ENCODE measurements at regions not wholly inside any gene's neighbourhood (a gene's known extent, or its start where the extent isn't known, plus 50 kb on each side); places are given as distances from the start of the nearest gene placed in this dataset.

DNA sequence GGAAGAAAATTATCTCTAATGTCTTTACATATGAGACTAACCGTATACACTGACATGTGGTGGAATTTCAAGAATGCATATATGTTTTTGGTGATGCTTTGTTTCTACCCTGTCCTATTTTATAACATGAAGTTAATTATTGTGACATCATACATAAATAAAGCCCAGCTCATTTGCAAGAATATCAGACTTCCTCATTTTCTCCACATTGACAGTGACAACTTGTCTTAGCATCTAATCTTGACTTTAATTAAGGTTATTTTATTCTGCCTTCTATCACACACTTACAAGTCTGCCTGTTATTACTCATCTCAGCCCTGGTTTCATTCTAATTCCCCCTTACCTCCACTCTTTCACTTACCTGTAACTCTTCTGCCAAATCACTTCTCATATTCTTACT, 140.6 kb upstream of the STARD13 start:
- TF ChIP-seq, protein P1, sequence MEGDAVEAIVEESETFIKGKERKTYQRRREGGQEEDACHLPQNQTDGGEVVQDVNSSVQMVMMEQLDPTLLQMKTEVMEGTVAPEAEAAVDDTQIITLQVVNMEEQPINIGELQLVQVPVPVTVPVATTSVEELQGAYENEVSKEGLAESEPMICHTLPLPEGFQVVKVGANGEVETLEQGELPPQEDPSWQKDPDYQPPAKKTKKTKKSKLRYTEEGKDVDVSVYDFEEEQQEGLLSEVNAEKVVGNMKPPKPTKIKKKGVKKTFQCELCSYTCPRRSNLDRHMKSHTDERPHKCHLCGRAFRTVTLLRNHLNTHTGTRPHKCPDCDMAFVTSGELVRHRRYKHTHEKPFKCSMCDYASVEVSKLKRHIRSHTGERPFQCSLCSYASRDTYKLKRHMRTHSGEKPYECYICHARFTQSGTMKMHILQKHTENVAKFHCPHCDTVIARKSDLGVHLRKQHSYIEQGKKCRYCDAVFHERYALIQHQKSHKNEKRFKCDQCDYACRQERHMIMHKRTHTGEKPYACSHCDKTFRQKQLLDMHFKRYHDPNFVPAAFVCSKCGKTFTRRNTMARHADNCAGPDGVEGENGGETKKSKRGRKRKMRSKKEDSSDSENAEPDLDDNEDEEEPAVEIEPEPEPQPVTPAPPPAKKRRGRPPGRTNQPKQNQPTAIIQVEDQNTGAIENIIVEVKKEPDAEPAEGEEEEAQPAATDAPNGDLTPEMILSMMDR (IDR thresholded peaks at IDR 0.05; ENCODE audit: borderline replicate concordance, control extremely low read depth, extremely low read depth, insufficient read depth, missing control alignments): no peak
- in situ Hi-C loops (cut with MboI; ENCODE audit: low sequenced_read_pairs, unreplicated experiment): no loop called here
- no peak for DNase-seq (ENCODE audit: low spot score)

DNA sequence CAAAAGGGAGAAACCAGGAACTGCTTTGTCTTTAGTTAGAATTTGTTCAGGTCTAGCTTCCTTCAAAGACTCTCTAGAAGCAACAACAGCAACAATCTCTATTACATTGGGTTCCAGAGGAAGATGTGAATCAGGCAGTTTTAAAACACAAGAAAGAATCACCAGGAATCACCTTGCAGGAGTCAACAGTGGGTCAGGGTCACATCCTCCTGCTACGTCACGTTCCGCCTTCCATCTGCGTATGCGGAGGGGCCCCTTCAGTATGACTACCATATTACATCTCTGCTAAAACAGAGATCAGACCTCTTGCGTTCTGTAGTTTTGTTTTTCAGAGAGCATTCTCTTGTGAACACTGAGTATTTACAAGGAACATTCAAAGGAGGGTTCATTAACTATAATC, 147.8 kb upstream of the STARD13 start:
- in situ Hi-C loops (cut with MboI; ENCODE audit: low sequenced_read_pairs, unreplicated experiment): no loop called here
- no peak for DNase-seq (ENCODE audit: low spot score)
- TF ChIP-seq, protein P1 (IDR thresholded peaks at IDR 0.05; ENCODE audit: borderline replicate concordance, control extremely low read depth, extremely low read depth, insufficient read depth, missing control alignments): no peak

DNA sequence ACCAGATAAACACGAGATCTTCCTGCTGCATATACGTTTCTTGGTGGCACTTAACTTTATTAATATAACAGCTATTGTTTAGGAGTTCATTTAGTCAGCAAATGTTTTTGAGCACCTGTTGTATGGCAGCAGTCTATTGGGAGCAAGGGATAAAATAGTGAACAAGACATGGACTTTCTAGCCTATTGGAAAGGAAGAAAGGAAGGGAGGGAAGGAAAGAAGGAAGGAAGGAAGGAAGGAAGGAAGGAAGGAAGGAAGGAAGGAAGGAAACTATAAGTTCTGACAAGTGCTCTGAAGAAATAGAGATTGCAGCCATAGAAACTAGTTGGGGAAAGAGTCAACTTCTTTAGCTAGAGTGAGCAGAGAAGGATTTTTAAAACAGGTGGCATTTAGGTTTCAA, 149.1 kb upstream of the STARD13 start:
- in situ Hi-C loops (cut with MboI; ENCODE audit: low sequenced_read_pairs, unreplicated experiment): no loop called here
- no peak for DNase-seq (ENCODE audit: low spot score)
- TF ChIP-seq, protein P1 (IDR thresholded peaks at IDR 0.05; ENCODE audit: borderline replicate concordance, control extremely low read depth, extremely low read depth, insufficient read depth, missing control alignments): no peak

DNA sequence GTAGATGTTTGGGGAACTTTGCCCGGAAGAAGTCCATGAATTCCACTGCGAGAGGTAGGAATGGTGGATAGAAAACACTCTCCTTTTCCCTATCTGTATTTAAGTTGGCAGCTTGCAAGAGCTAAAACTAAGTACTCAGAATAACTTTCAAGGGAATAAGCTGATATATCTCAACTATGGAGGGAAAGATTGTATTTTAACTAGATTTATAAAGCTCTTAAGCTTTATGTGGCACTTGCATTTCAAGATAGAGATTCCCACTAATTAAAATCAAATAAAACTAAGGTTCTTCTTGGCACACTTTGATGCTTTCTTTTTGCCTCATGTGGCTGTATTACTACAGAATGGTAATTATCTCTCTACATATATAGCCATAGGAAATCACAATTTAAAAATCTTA, 149.7 kb upstream of the STARD13 start:
- in situ Hi-C loops (cut with MboI; ENCODE audit: low sequenced_read_pairs, unreplicated experiment): no loop called here
- no peak for DNase-seq (ENCODE audit: low spot score)
- TF ChIP-seq, protein P1 (IDR thresholded peaks at IDR 0.05; ENCODE audit: borderline replicate concordance, control extremely low read depth, extremely low read depth, insufficient read depth, missing control alignments): no peak

DNA sequence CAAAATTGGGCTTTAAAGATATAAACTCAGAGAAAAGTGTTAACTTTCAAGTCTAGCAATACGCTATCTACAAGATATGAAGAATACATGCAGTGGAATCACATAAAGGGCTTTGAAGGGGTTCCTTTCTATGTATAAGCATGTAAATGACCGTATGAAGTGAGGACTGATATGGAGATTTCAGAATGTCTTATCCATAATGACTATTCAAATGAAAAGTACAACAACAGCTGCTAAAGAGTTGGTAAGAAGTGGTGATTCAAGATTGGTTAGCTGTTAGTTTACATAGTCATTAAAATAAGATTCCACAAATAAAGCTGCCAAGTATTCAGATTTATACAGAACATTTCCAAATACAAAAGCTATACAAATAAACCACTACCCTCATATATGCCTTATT, 153.4 kb upstream of the STARD13 start:
- in situ Hi-C loops (cut with MboI; ENCODE audit: low sequenced_read_pairs, unreplicated experiment): no loop called here
- TF ChIP-seq, protein P1 (IDR thresholded peaks at IDR 0.05; ENCODE audit: borderline replicate concordance, control extremely low read depth, extremely low read depth, insufficient read depth, missing control alignments): no peak
- no peak for DNase-seq (ENCODE audit: low spot score)

DNA sequence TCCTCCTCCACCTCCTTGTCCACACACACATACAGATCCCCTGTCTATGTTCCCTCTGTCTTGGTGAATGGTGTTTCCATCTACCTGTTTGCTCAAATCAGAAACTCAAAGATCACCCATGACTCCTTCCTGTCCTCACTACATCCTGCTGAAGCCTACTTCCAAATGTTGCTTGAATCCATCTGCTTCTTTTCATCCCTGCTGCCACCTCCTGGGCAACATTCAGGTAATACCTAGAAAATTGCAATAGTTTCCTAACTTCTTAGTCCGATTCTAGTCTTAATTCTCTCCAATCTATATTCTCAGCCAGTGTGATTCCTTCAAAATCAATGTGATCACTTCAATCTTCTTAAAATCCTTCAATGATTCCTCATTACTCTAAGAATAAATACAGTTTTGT, 155.5 kb upstream of the STARD13 start:
- in situ Hi-C loops (cut with MboI; ENCODE audit: low sequenced_read_pairs, unreplicated experiment): no loop called here
- DNase-seq (ENCODE audit: low spot score): no peak
- TF ChIP-seq, protein P1 (IDR thresholded peaks at IDR 0.05; ENCODE audit: borderline replicate concordance, control extremely low read depth, extremely low read depth, insufficient read depth, missing control alignments): no peak

DNA sequence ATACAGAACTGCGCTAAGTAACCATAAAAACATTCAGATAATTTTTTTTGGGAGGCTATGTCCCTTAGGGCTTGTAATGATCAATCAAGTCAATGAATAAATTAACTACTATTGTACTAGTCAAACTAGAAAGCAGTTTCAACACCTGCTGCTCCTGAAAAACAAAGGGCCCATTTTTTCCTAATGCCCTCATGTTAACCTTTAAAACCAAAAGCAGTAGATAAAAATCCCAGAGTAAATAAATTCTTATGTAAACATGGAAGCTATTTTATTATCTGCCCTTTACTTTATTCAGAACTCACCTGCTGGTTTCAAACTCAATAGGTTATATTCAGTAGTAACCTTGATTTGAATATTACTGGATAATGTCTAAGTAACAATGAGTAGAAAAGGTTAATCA, 159.5 kb upstream of the STARD13 start:
- DNase-seq (ENCODE audit: low spot score): no peak
- in situ Hi-C loops (cut with MboI; ENCODE audit: low sequenced_read_pairs, unreplicated experiment): no loop called here
- TF ChIP-seq, protein P1 (IDR thresholded peaks at IDR 0.05; ENCODE audit: borderline replicate concordance, control extremely low read depth, extremely low read depth, insufficient read depth, missing control alignments): no peak

Measured in GM13976 (cell line).